Lung (tissue), 11 donors: ENCODE measurements at regions not wholly inside any gene's neighbourhood (a gene's known extent, or its start where the extent isn't known, plus 50 kb on each side); places are given as distances from the start of the nearest gene placed in this dataset.

Experiments
- ATAC-seq: fragments of 200-7000 bp; cut with Tn5 transposase; one replicate; pipeline ENCODE4 v1.9.1; 2020; ENCODE audit warnings: moderate number of reproducible peaks; ENCODE audit not compliant: insufficient read depth, low FRiP score
- DNase-seq, 3 donors: peaks; one replicate each; pipeline ENCODE4 v3.0.0-alpha.2; 2013 to 2017
- H3K27ac ChIP-seq, 2 donors: one replicate each; pipeline ENCODE4 v1.5.1; 2013; ENCODE audit warnings: mild to moderate bottlenecking in 2 of 2, moderate library complexity in 2 of 2, control low read depth in 1 of 2, inconsistent platforms in 1 of 2, low read depth in 1 of 2, low read length in 1 of 2
- H3K27me3 ChIP-seq, 3 donors: one replicate each; pipeline ENCODE4 v1.5.1; 2013; ENCODE audit warnings: low read length in 2 of 3; ENCODE audit not compliant: control insufficient read depth in 3 of 3, insufficient read depth in 3 of 3
- H3K36me3 ChIP-seq, 4 donors: one replicate each; pipeline ENCODE4 v1.5.1; 2013; ENCODE audit warnings: low read length in 4 of 4, mild to moderate bottlenecking in 1 of 4, moderate library complexity in 1 of 4; ENCODE audit not compliant: control insufficient read depth in 4 of 4, insufficient read depth in 4 of 4
- H3K4me1 ChIP-seq, 5 donors: one replicate each; pipeline ENCODE4 v1.5.1; 2013; ENCODE audit warnings: low read length in 5 of 5, mild to moderate bottlenecking in 2 of 5, moderate library complexity in 1 of 5; ENCODE audit not compliant: control insufficient read depth in 5 of 5, insufficient read depth in 5 of 5
- H3K4me3 ChIP-seq: one replicate; pipeline ENCODE4 v1.5.1; 2013; ENCODE audit warnings: mild to moderate bottlenecking, control low read depth, moderate library complexity
- H3K9ac ChIP-seq, 2 donors: one replicate each; pipeline ENCODE4 v1.5.1; 2013; ENCODE audit warnings: low read length in 2 of 2, control low read depth in 1 of 2; ENCODE audit not compliant: insufficient read depth in 1 of 2
- H3K9me3 ChIP-seq, 4 donors: one replicate each; pipeline ENCODE4 v1.5.1; 2013; ENCODE audit warnings: low read length in 3 of 4, mild to moderate bottlenecking in 1 of 4, moderate library complexity in 1 of 4; ENCODE audit not compliant: control insufficient read depth in 4 of 4, insufficient read depth in 3 of 4
- WGBS, 2 donors: extraction: QIAGEN DNeasy Blood & Tissue Kit; methylation state at CpG; one replicate each; pipeline ENCODE4 v1.1.7; 2013; 5-methylcytosine and 5-hydroxymethylcytosine counted together
- TF ChIP-seq, protein P1 (sequence below): IDR thresholded peaks from 2 replicates; pipeline ENCODE4 v1.5.1; 2012; ENCODE audit warnings: mild to moderate bottlenecking; ENCODE audit errors: control extremely low read depth, extremely low read depth
- donor health status: control.
- donor health status: control.
- donor health status: Bipolar disorder and iron deficiency.
- donor health status: healthy.
- donor health status: DM: yes; HTN: yes; CAD: no.

- TF ChIP-seq, protein P1, sequence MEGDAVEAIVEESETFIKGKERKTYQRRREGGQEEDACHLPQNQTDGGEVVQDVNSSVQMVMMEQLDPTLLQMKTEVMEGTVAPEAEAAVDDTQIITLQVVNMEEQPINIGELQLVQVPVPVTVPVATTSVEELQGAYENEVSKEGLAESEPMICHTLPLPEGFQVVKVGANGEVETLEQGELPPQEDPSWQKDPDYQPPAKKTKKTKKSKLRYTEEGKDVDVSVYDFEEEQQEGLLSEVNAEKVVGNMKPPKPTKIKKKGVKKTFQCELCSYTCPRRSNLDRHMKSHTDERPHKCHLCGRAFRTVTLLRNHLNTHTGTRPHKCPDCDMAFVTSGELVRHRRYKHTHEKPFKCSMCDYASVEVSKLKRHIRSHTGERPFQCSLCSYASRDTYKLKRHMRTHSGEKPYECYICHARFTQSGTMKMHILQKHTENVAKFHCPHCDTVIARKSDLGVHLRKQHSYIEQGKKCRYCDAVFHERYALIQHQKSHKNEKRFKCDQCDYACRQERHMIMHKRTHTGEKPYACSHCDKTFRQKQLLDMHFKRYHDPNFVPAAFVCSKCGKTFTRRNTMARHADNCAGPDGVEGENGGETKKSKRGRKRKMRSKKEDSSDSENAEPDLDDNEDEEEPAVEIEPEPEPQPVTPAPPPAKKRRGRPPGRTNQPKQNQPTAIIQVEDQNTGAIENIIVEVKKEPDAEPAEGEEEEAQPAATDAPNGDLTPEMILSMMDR = no peak
- H3K27me3 ChIP-seq = no peaks in the 10 kb centered on the region
- H3K9me3 ChIP-seq = no peaks in the 10 kb centered on the region
- H3K27ac ChIP-seq = no peak overlapping the region
- no peaks in the 10 kb centered on the region for H3K4me1 ChIP-seq
- no peaks in the 10 kb centered on the region for H3K36me3 ChIP-seq
- ATAC-seq (no peak), DNase-seq (no peak)
- 83 to 93% methylated on average over 1 of the region's 1 CpG for WGBS, 2 donors
- no peak overlapping the region for H3K9ac ChIP-seq
- H3K4me3 ChIP-seq = no peak overlapping the region
Measured at GRCh38 chr11:95307286-95307685, 76.3 kb upstream of the SESN3 start.

GRCh38 chr11:95306801-95307200 lies 75.8 kb upstream of the SESN3 start:
- Histone ChIP-seq H3K9me3 (no peaks in the 10 kb centered on the region), H3K4me1 (no peaks in the 10 kb centered on the region), H3K27me3 (no peaks in the 10 kb centered on the region), H3K9ac (no peak overlapping the region), H3K4me3 (no peak overlapping the region), H3K27ac (no peak overlapping the region), H3K36me3 (no peaks in the 10 kb centered on the region)
- TF ChIP-seq, protein P1 = no peak
- ATAC-seq = no peak
- WGBS, 2 donors = 91 to 97% methylated on average over 1 of the region's 1 CpG
- no peak for DNase-seq

DNA sequence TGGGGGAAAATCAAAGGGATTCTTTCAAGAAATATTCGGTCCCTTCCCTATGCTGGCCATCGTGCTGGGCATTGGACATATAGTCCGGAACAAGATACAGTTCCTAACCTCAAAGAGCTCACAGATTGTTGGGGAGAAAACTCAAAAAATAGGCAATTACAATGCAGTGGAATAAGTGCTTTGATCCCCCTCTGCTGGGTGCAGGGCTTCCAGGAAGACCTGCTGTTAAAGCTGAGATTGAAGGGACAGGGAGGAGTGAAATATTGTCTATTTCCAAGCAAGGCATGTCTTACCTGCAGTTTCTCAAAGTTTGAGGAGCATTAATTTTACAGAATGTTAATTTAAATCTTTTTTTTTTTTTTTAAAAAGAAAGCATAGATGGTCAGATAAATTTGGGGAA lies 75.1 kb upstream of the SESN3 start:
- Histone ChIP-seq H3K36me3 (no peaks in the 10 kb centered on the region), H3K9me3 (no peaks in the 10 kb centered on the region), H3K9ac (no peak overlapping the region), H3K4me1 (no peaks in the 10 kb centered on the region), H3K4me3 (no peak overlapping the region), H3K27ac (no peak overlapping the region), H3K27me3 (no peaks in the 10 kb centered on the region)
- DNase-seq = no peak
- ATAC-seq = no peak
- 93 to 95% methylated on average over 3 of the region's 3 CpGs for WGBS, 2 donors
- TF ChIP-seq, protein P1 = no peak

- TF ChIP-seq, protein P1 = no peak
Measured at GRCh38 chr11:95305705-95306104, 74.7 kb upstream of the SESN3 start.

More at GRCh38 chr11:95305705-95306104, 74.7 kb upstream of the SESN3 start:
- Histone ChIP-seq H3K4me3 (no peak overlapping the region), H3K9ac (no peak overlapping the region), H3K27ac (no peak overlapping the region), H3K27me3 (no peaks in the 10 kb centered on the region), H3K36me3 (no peaks in the 10 kb centered on the region), H3K4me1 (no peaks in the 10 kb centered on the region), H3K9me3 (no peaks in the 10 kb centered on the region)
- 89 to 94% methylated on average over 3 of the region's 3 CpGs for WGBS, 2 donors
- DNase-seq (peak in 2 of 3 donors; percentile 18 to 54), ATAC-seq (no peak)
